IMR-90 (cell line): ENCODE measurements at regions not wholly inside any gene's neighbourhood (a gene's known extent, or its start where the extent isn't known, plus 50 kb on each side); places are given as distances from the start of the nearest gene placed in this dataset.

Experiments used
- ATAC-seq: fragments of 200-7000 bp; cut with Tn5 transposase; 2 replicates; pipeline ENCODE4 v1.9.1; 2020; ENCODE audit warnings: low read depth, mild to moderate bottlenecking, moderate library complexity
- BruUV-seq: library from RNA; stranded (reverse); fragments of 400-500 nt; replicated peaks from 2 replicates; lab custom pipeline; 2021; lab: Mats Ljungman, UMichigan
- CTCF ChIA-PET: fragments of 300-600 bp; formaldehyde crosslinking; extraction: SDS; loops from one replicate; lab custom pipeline; 2021; ENCODE audit warnings: antibody characterized with exemption; lab: Yijun Ruan, JAX
- POLR2A ChIA-PET: fragments of 300-600 bp; sonication (Branson Sonifier 250); formaldehyde crosslinking; loops from one replicate; lab custom pipeline; 2022; ENCODE audit warnings: antibody characterized with exemption; ENCODE audit not compliant: unreplicated experiment; lab: Charles Lee
- DNase-seq: peaks from one replicate; pipeline ENCODE4 v3.0.0; 2013
- H2AFZ ChIP-seq: replicated peaks from 2 replicates; pipeline ENCODE3; 2013; ENCODE audit warnings: low read length, mild to moderate bottlenecking; ENCODE audit not compliant: poor library complexity
- H2AK5ac ChIP-seq: 2 replicates; pipeline ENCODE4 v1.6.1; 2013; ENCODE audit warnings: low read depth, low read length, inconsistent platforms
- H2AK9ac ChIP-seq: replicated peaks from 2 replicates; pipeline ENCODE3; 2013; ENCODE audit warnings: mild to moderate bottlenecking, low read depth, low read length, moderate library complexity; ENCODE audit not compliant: poor library complexity
- H2BK120ac ChIP-seq: 2 replicates; pipeline ENCODE4 v1.6.1; 2013; ENCODE audit warnings: low read depth, low read length, inconsistent platforms
- H2BK15ac ChIP-seq: 3 replicates; pipeline ENCODE4 v1.6.1; 2013; ENCODE audit warnings: low read depth, low read length, inconsistent platforms
- H2BK20ac ChIP-seq: 2 replicates; pipeline ENCODE4 v1.6.1; 2013; ENCODE audit warnings: low read depth, mild to moderate bottlenecking, inconsistent platforms, low read length, moderate library complexity
- H2BK5ac ChIP-seq: 2 replicates; pipeline ENCODE4 v1.6.1; 2013; ENCODE audit warnings: mild to moderate bottlenecking, low read depth, low read length, inconsistent platforms; ENCODE audit not compliant: poor library complexity, severe bottlenecking
- H3K14ac ChIP-seq: replicated peaks from 2 replicates; pipeline ENCODE4 v1.6.1; 2013; ENCODE audit warnings: low read depth, low read length, inconsistent platforms
- H3K18ac ChIP-seq: 2 replicates; pipeline ENCODE4 v1.6.1; 2013; ENCODE audit warnings: low read depth, low read length, control low read depth
- H3K23ac ChIP-seq: 2 replicates; pipeline ENCODE4 v1.6.1; 2013; ENCODE audit warnings: low read depth, low read length, inconsistent platforms
- H3K27ac ChIP-seq: 2 replicates; pipeline ENCODE4 v1.5.1; 2013; ENCODE audit warnings: mild to moderate bottlenecking, control low read depth, low read length; ENCODE audit not compliant: insufficient read depth
- H3K27me3 ChIP-seq: 2 replicates; pipeline ENCODE4 v1.6.1; 2013; ENCODE audit warnings: low read length; ENCODE audit not compliant: control insufficient read depth, insufficient read depth
- H3K36me3 ChIP-seq: 2 replicates; pipeline ENCODE4 v1.6.1; 2013; ENCODE audit warnings: low read length, mixed read lengths; ENCODE audit not compliant: control insufficient read depth, insufficient read depth
- H3K4ac ChIP-seq: 2 replicates; pipeline ENCODE4 v1.6.1; 2013; ENCODE audit warnings: low read depth, low read length, inconsistent platforms
- H3K4me1 ChIP-seq: 2 replicates; pipeline ENCODE4 v1.6.1; 2013; ENCODE audit warnings: low read length, mixed read lengths; ENCODE audit not compliant: control insufficient read depth, insufficient read depth
- H3K4me2 ChIP-seq: 2 replicates; pipeline ENCODE4 v1.6.1; 2013; ENCODE audit warnings: low read depth, mild to moderate bottlenecking, control low read depth, low read length, moderate library complexity
- H3K4me3 ChIP-seq: 2 replicates; pipeline ENCODE4 v1.5.1; 2013; ENCODE audit warnings: low read depth, mild to moderate bottlenecking, control low read depth, low read length, moderate library complexity; ENCODE audit not compliant: insufficient read depth
- H3K56ac ChIP-seq: 2 replicates; pipeline ENCODE4 v1.6.1; 2013; ENCODE audit warnings: low read length, inconsistent platforms; ENCODE audit not compliant: insufficient read depth; ENCODE audit errors: extremely low read depth
- H3K79me1 ChIP-seq, 2 experiments: 2 replicates each; pipeline ENCODE4 v1.6.1; 2013; ENCODE audit warnings: low read length in 2 of 2, inconsistent platforms in 1 of 2, low read depth in 1 of 2
- H3K9ac ChIP-seq: 2 replicates; pipeline ENCODE4 v1.6.1; 2013; ENCODE audit warnings: low read depth, low read length, control low read depth
- H3K9me1 ChIP-seq: 2 replicates; pipeline ENCODE4 v1.6.1; 2013; ENCODE audit warnings: low read length, inconsistent platforms; ENCODE audit not compliant: insufficient read depth
- H3K9me3 ChIP-seq: 2 replicates; pipeline ENCODE4 v1.6.1; 2013; ENCODE audit warnings: low read length; ENCODE audit not compliant: control insufficient read depth, insufficient read depth
- H4K20me1 ChIP-seq: 2 replicates; pipeline ENCODE4 v1.6.1; 2013; ENCODE audit warnings: low read length, inconsistent platforms; ENCODE audit not compliant: insufficient read depth
- H4K5ac ChIP-seq: 2 replicates; pipeline ENCODE4 v1.6.1; 2013; ENCODE audit warnings: mild to moderate bottlenecking, low read depth, low read length, control low read depth
- H4K8ac ChIP-seq, 2 experiments: 2 replicates each; pipeline ENCODE4 v1.6.1; 2013; ENCODE audit warnings: low read depth in 2 of 2, low read length in 2 of 2, control low read depth in 1 of 2, inconsistent platforms in 1 of 2
- H4K91ac ChIP-seq: 2 replicates; pipeline ENCODE4 v1.6.1; 2013; ENCODE audit warnings: low read depth, low read length, inconsistent platforms; ENCODE audit not compliant: insufficient read depth
- MAFK ChIP-seq: IDR thresholded peaks from 2 replicates; pipeline ENCODE4 v1.6.1; 2012; ENCODE audit warnings: low read depth, low read length, improper control_type of control experiment
- NFE2L2 ChIP-seq: fragments of 150-350 bp; IDR thresholded peaks from 2 replicates; pipeline ENCODE4 v1.6.1; 2016; ENCODE audit warnings: low read depth, mild to moderate bottlenecking, low read length
- RFX5 ChIP-seq: IDR thresholded peaks from 2 replicates; pipeline ENCODE4 v1.8.0; 2012; ENCODE audit warnings: low read depth, mild to moderate bottlenecking, low read length, moderate library complexity
- WGBS, 2 experiments: methylation state at CpG; one replicate each; pipeline versions ENCODE4 v1.1.5 to v1.1.7; 2013; ENCODE audit warnings: missing lambda C conversion rate in 2 of 2; ENCODE audit not compliant: insufficient read length in 1 of 2; ENCODE audit errors: extremely low coverage in 2 of 2; 5-methylcytosine and 5-hydroxymethylcytosine counted together
- dilution Hi-C: fragments of 300-500 bp; cut with HindIII; formaldehyde crosslinking; loops from one replicate; pipeline ENCODE4 v1.14.3; 2018; ENCODE audit warnings: low sequenced_read_pairs; ENCODE audit not compliant: unreplicated experiment
- in situ Hi-C: fragments of 300-500 bp; cut with MboI; formaldehyde crosslinking; loops from 3 replicates; pipeline ENCODE4 v1.14.3; 2019; ENCODE audit warnings: low sequenced_read_pairs, inconsistent platforms, mixed read lengths
- intact Hi-C: fragments of 100-400 bp; cut with micrococcal nuclease; formaldehyde crosslinking; loops from 2 replicates; pipeline ENCODE4 v1.10.0; 2022

- BruUV-seq, result no TSS peak
- in situ Hi-C loops (no loop called here), intact Hi-C loops (no loop called here), dilution Hi-C loops (no loop called here)
- Histone ChIP-seq H3K79me1 (no peaks in the 10 kb centered on the region), H2BK120ac (no peak overlapping the region), H3K23ac (no peak overlapping the region), H3K4me1 (peaks cover under 1% of the 10 kb centered on the region; the same call in 1 of the 2 replicates), H3K56ac (no peak overlapping the region), H2AK5ac (no peak overlapping the region), H3K9me1 (no peaks in the 10 kb centered on the region), H2AK9ac (no peak overlapping the region), H3K27ac (no peak overlapping the region), H3K27me3 (peaks cover 8% of the 10 kb centered on the region), H2BK20ac (no peak overlapping the region), H2BK5ac (no peak overlapping the region), H3K4me3 (no peak overlapping the region), H3K9me3 (no peaks in the 10 kb centered on the region), H4K20me1 (no peaks in the 10 kb centered on the region), H3K4me2 (no peak overlapping the region), H3K4ac (no peak overlapping the region), H3K36me3 (no peaks in the 10 kb centered on the region), H2AFZ (no peak overlapping the region), H4K5ac (no peak overlapping the region), H3K14ac (no peak overlapping the region), H3K9ac (no peak overlapping the region), H2BK15ac (no peak overlapping the region), H3K18ac (no peak overlapping the region), H4K91ac (no peak overlapping the region), H4K8ac (no peak overlapping the region)
- no peak for ATAC-seq
- no peak for TF ChIP-seq RFX5
- TF ChIP-seq MAFK, result peak; percentile 85
- TF ChIP-seq NFE2L2, result no peak
- POLR2A ChIA-PET, result no interaction called here
- 20% methylated on average over 1 of the region's 8 CpGs; no CpG with 5 or more reads in 1 of the 2 experiments for WGBS, 2 experiments
- DNase-seq, result no peak
- CTCF ChIA-PET, result no interaction called here
Measured at GRCh38 chr1:101376121-101377083, 139.6 kb downstream of the S1PR1 start.
